Suprapubic skin (tissue), 4 donors: ENCODE measurements at regions not wholly inside any gene's neighbourhood (a gene's known extent, or its start where the extent isn't known, plus 50 kb on each side); places are given as distances from the start of the nearest gene placed in this dataset.

ENCODE experiments used
- EP300 ChIP-seq: sonication (generic); formaldehyde crosslinking; IDR thresholded peaks from one replicate; pipeline ENCODE4 v1.6.1; 2017; ENCODE audit warnings: antibody characterized with exemption
- POLR2A ChIP-seq, 2 donors: fragments of 450-650 bp; IDR thresholded peaks; one replicate each; pipeline ENCODE4 v1.6.1; 2017; ENCODE audit warnings: antibody characterized with exemption in 2 of 2, mild to moderate bottlenecking in 2 of 2, moderate library complexity in 2 of 2
- POLR2AphosphoS5 ChIP-seq, 3 donors: sonication (generic); formaldehyde crosslinking; IDR thresholded peaks; one replicate each; pipeline ENCODE4 v1.6.1; 2017; ENCODE audit warnings: antibody characterized with exemption in 3 of 3
- TF ChIP-seq, protein P1 (sequence below), 2 donors: fragments of 200-600 bp in 1 of 2; fragments of 450-650 bp in 1 of 2; sonication (generic) in 1 of 2; IDR thresholded peaks; one replicate each; pipeline ENCODE4 v1.5.1; 2016 to 2019; ENCODE audit warnings: antibody characterized with exemption in 2 of 2, mild to moderate bottlenecking in 1 of 2, moderate library complexity in 1 of 2

DNA sequence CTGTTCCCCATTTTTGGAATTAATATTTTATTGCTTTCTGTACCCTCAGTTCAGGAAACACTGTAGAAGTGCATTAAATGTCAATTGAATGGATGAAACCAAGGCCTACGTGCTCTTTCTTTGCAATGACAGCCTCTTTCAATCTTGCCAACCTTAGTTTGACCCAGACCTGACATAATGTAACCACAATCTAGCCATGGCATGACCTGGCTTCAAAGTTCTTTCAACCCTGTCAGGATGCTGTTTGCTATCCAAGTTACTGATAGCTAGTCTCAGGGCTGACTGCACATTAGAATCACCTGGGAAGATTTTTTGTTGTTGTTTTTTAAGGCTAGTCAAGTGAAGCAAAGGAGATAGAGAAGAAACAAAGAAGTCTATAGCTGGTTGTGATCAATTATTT lies 190.9 kb upstream of the PKDCC start:
- TF ChIP-seq, protein P1, sequence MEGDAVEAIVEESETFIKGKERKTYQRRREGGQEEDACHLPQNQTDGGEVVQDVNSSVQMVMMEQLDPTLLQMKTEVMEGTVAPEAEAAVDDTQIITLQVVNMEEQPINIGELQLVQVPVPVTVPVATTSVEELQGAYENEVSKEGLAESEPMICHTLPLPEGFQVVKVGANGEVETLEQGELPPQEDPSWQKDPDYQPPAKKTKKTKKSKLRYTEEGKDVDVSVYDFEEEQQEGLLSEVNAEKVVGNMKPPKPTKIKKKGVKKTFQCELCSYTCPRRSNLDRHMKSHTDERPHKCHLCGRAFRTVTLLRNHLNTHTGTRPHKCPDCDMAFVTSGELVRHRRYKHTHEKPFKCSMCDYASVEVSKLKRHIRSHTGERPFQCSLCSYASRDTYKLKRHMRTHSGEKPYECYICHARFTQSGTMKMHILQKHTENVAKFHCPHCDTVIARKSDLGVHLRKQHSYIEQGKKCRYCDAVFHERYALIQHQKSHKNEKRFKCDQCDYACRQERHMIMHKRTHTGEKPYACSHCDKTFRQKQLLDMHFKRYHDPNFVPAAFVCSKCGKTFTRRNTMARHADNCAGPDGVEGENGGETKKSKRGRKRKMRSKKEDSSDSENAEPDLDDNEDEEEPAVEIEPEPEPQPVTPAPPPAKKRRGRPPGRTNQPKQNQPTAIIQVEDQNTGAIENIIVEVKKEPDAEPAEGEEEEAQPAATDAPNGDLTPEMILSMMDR (IDR thresholded peaks at IDR 0.05): no peak
- no peak for TF ChIP-seq POLR2AphosphoS5 (IDR thresholded peaks at IDR 0.05)
- no peak for TF ChIP-seq POLR2A (IDR thresholded peaks at IDR 0.05)
- no peak for TF ChIP-seq EP300
